HG03095 (cell line): ENCODE measurements at regions not wholly inside any gene's neighbourhood (a gene's known extent, or its start where the extent isn't known, plus 50 kb on each side); places are given as distances from the start of the nearest gene placed in this dataset.
"Not testable (repeated sequence)": the region's sequence is repeated elsewhere in the genome, so short reads cannot be mapped to it uniquely, and the experiment has no call there.

ENCODE experiments used
- ATAC-seq: cut with Tn5 transposase; IDR thresholded peaks from one replicate; pipeline ENCODE4 v1.9.1; 2021; ENCODE audit warnings: moderate library complexity; ENCODE audit not compliant: unreplicated experiment

- no peak for ATAC-seq
These were observed 158.3 kb downstream of the FAM174A start for GRCh38 chr5:100693481-100693880.

GRCh38 chr5:100694100-100694499, 158.9 kb downstream of the FAM174A start:
- ATAC-seq: no peak

- no peak for ATAC-seq
These were observed 162.8 kb downstream of the FAM174A start for GRCh38 chr5:100697970-100698369.

- ATAC-seq: peak; percentile 65
These were observed 171.6 kb downstream of the FAM174A start for GRCh38 chr5:100706776-100707175.

GRCh38 chr5:100708645-100709171, 173.5 kb downstream of the FAM174A start:
- no peak for ATAC-seq

- ATAC-seq: no peak
These were observed 174.6 kb downstream of the FAM174A start for GRCh38 chr5:100709771-100710170.

- not testable (repeated sequence) for ATAC-seq
These were observed 179.6 kb downstream of the FAM174A start for GRCh38 chr5:100714780-100715179.

GRCh38 chr5:100722657-100723056, 180.4 kb downstream of the ST8SIA4 start:
- no peak for ATAC-seq

GRCh38 chr5:100723229-100723628, 179.9 kb downstream of the ST8SIA4 start:
- ATAC-seq: no peak

GRCh38 chr5:100726116-100726515, 177.0 kb downstream of the ST8SIA4 start:
- no peak for ATAC-seq

GRCh38 chr5:100731768-100732167, 171.3 kb downstream of the ST8SIA4 start:
- ATAC-seq: peak; percentile 99

- peak; percentile 92 for ATAC-seq
These were observed 156.4 kb downstream of the ST8SIA4 start for GRCh38 chr5:100746730-100747129.

GRCh38 chr5:100749771-100750284, 153.3 kb downstream of the ST8SIA4 start:
- no peak for ATAC-seq

GRCh38 chr5:100755435-100755834, 147.6 kb downstream of the ST8SIA4 start:
- ATAC-seq: no peak
